Activated naive CD8-positive, alpha-beta T cell (primary cell): ENCODE measurements at regions not wholly inside any gene's neighbourhood (a gene's known extent, or its start where the extent isn't known, plus 50 kb on each side); places are given as distances from the start of the nearest gene placed in this dataset.
"Not testable (repeated sequence)": the region's sequence is repeated elsewhere in the genome, so short reads cannot be mapped to it uniquely, and the experiment has no call there.

Experiments used
- H3K27ac Mint-ChIP-seq: one replicate; pipeline ENCODE4 v1.8.0; 2021; ENCODE audit warnings: mixed read lengths
- H3K27me3 Mint-ChIP-seq: one replicate; pipeline ENCODE4 v1.8.0; 2021; ENCODE audit warnings: mixed read lengths
- H3K36me3 Mint-ChIP-seq: one replicate; pipeline ENCODE4 v1.8.0; 2021; ENCODE audit warnings: mixed read lengths
- H3K4me1 Mint-ChIP-seq: one replicate; pipeline ENCODE4 v1.8.0; 2021; ENCODE audit warnings: low read depth, mixed read lengths
- H3K4me3 Mint-ChIP-seq: one replicate; pipeline ENCODE4 v1.8.0; 2021; ENCODE audit warnings: mild to moderate bottlenecking, mixed read lengths
- H3K9me3 Mint-ChIP-seq: one replicate; pipeline ENCODE4 v1.8.0; 2021; ENCODE audit warnings: low read depth, mixed read lengths

DNA sequence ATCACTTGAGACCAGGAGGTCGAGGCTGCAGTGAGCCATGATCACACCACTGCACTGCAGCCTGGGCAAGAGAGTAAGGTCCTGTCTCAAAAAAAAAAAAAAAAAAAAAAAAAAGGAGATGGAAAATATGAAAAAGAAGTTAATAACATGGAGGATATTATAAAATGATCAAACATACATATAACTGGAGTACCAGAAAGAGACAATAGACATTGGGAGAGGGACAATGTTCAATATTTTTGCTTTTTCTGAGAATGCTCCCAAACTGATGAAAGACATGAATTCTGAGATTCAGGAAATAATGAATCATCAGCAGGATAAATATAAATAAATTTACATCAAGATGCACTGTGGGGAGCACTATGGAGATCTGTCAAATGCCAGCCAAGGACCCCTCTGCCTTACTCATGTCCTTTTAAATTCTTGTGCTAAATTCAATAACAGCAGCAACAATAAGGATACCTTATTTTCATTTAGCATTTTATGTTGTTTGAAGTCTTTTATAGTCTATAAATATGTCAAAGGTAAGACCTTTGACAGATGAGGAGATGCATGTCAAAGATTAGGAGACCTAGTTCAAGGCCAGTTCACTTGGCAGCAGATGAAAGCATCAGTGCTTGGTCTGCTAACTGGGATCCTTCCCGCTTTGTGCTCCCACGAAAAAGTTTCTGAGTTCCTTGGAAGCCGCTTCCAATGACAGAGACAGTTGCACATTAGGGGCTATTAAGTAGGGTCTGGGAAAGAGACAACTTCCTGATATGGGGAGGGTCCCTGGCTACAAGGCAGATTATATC, 97.7 kb downstream of the TLR5 start:
- peaks cover 4% of the 10 kb centered on the region for H3K9me3 Mint-ChIP-seq
- H3K4me1 Mint-ChIP-seq, result no peaks in the 10 kb centered on the region
- H3K36me3 Mint-ChIP-seq, result no peaks in the 10 kb centered on the region
- H3K4me3 Mint-ChIP-seq, result no peak overlapping the region
- H3K27ac Mint-ChIP-seq, result no peak overlapping the region
- peaks cover 1% of the 10 kb centered on the region for H3K27me3 Mint-ChIP-seq

DNA sequence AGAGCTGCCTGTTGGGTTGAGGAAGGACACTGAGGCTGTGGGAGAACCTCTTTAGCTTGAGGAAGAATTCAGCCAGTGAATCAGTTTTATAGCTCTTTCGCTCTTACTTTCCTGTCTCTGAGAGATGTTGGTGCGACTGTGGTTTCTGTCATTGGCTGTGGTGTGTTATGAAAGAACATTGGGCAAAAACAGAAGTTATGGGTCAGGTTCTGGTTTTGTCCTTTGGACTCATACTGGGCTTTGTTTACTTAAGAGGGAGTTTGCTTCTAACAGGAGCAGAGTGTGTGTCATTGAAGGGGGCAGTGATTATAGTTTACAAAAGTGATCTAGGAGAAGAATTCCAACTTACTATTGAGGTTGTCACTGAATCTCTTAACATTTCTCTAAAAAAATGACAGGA, 97.0 kb downstream of the TLR5 start:
- Mint-ChIP-seq H3K9me3 (peaks cover 4% of the 10 kb centered on the region), H3K27ac (no peak overlapping the region), H3K4me3 (no peak overlapping the region), H3K36me3 (no peaks in the 10 kb centered on the region), H3K27me3 (peaks cover 1% of the 10 kb centered on the region), H3K4me1 (no peaks in the 10 kb centered on the region)

DNA sequence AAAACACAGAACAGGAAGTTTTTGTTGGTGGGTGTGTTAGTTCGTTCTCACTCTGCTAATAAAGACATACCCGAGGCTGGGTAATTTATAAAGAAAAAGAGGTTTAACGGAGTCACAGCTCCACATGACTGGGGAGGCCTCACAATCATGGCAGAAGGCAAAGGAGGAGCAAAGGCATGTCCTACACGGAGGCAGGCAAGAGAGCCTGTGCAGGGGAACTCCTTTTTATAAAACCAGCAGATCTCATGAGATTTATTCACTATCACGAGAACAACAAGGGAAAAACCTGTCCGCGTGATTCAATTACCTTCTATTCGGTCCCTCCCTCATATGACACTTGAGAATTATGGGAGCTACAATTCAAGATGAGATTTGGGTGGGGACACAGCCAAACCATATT, 96.6 kb downstream of the TLR5 start:
- not testable (repeated sequence) for H3K27ac Mint-ChIP-seq

DNA sequence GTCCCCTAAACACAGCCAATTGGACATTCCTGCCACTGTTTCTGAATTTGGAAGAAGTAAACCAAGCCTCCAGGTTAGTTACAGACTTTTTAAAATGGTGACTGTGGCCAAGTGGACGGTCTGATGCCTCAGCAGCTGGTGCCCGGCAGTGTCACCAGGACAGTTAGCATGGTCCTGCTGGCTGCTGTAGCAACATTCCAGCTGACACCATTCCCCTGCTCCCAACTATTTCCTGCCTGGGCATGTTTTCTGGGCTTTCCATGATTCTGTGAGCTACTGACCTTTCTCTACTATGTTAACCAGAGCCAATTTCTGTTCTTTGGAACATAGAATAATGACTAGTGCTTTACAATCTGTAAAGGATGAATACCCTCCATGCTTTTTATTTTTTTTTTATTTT, 95.0 kb downstream of the TLR5 start:
- peaks cover 1% of the 10 kb centered on the region for H3K27me3 Mint-ChIP-seq
- H3K27ac Mint-ChIP-seq, result no peak overlapping the region
- peaks cover 4% of the 10 kb centered on the region for H3K9me3 Mint-ChIP-seq
- no peak overlapping the region for H3K4me3 Mint-ChIP-seq
- H3K36me3 Mint-ChIP-seq, result no peaks in the 10 kb centered on the region
- H3K4me1 Mint-ChIP-seq, result no peaks in the 10 kb centered on the region

More for the DNA sequence above, 96.6 kb downstream of the TLR5 start:
- H3K4me1 Mint-ChIP-seq, H3K27me3 Mint-ChIP-seq, H3K4me3 Mint-ChIP-seq, H3K9me3 Mint-ChIP-seq, H3K36me3 Mint-ChIP-seq: not testable (repeated sequence)

DNA sequence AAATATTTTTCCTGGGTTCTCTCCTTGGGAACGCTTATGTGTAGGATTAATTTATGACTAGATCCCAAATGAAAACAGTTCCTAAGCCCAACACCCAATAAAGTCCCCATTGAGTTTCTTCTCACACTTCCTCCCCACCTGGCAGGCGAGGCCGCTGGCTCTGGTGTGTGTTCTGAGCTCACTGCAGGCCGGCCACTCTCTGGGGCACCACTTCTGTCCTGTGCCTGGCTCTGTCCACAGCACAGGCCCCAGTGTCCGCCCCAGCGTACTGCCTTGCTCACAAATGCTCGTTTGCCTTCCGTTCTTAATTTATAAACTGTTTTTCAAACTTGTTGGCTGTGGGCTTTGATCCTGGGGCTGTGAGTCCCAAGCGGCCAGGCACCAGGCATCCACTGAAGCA, 90.6 kb downstream of the TLR5 start:
- no peak overlapping the region for H3K27ac Mint-ChIP-seq
- no peak overlapping the region for H3K4me3 Mint-ChIP-seq
- no peaks in the 10 kb centered on the region for H3K9me3 Mint-ChIP-seq
- H3K36me3 Mint-ChIP-seq, result no peaks in the 10 kb centered on the region
- no peaks in the 10 kb centered on the region for H3K4me1 Mint-ChIP-seq
- H3K27me3 Mint-ChIP-seq, result no peaks in the 10 kb centered on the region

DNA sequence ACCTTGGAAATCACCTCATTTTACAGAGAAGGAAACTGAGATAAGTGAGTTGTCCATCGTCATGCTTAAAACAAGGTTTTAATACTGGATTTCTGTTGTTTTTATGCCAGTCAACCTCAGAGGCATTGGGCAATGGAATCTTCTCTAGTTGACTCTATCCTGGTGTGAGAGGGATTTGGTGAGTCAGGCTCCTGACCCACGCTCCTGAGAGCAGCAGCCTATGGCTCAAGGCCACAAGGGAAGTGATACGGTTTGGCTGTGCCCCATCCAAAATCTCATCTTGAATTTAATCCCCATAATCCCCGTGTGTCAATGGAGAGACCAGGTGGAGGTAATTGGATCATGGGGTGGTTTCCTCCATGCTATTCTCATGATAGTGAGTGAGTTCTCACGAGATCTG, 90.1 kb downstream of the TLR5 start:
- no peaks in the 10 kb centered on the region for H3K4me1 Mint-ChIP-seq

DNA sequence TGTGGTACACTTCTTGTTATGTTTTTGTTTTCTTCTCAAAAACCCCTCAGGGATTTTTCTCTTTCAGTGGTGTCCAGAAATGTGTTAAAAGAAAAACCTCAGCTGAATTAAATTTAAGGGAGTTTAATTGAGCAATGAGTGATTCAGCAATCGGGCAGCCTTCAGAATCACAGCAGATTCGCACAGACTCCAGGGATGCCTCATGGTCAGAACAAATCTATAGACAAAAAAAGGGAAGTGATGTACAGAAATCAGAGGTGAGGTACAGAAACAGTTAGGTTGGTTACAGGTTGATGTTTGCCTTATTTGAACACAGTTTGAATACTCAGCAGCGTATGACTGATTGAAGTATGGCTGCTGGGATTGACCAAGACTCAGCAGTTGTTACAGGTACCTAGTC, 86.2 kb downstream of the TLR5 start:
- Mint-ChIP-seq H3K9me3 (no peaks in the 10 kb centered on the region), H3K27ac (no peak overlapping the region), H3K36me3 (no peaks in the 10 kb centered on the region), H3K4me1 (no peaks in the 10 kb centered on the region), H3K4me3 (no peak overlapping the region), H3K27me3 (no peaks in the 10 kb centered on the region)

More for the DNA sequence above, 90.1 kb downstream of the TLR5 start:
- Mint-ChIP-seq H3K9me3 (no peaks in the 10 kb centered on the region), H3K27me3 (no peaks in the 10 kb centered on the region), H3K36me3 (no peaks in the 10 kb centered on the region), H3K27ac (no peak overlapping the region), H3K4me3 (no peak overlapping the region)

DNA sequence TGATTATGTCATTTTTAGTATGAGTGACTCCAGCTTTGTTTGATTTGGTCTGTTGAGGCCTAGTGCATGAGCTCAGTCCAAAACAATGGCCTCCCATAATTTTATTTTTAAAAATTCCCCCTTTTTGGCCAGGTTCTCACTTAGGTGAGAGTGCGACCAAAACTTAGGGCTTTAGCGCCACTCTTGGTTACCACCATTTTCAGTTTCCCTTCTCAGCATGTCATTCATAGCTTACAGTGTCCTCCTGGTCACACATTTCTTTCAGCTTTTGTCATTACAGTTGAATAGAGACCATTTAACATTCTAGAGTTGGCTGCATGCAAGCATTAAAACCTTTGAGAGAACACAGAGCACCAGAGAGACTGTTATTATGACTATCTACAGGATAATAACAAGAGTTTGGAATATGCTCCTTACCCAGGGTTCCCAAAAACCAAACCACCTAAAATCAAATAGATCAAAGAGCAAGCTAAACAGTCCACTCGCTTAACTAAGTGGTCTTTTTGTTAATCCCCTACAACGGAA, 85.4 kb downstream of the TLR5 start:
- Mint-ChIP-seq H3K27me3 (no peaks in the 10 kb centered on the region), H3K4me3 (no peak overlapping the region), H3K4me1 (no peaks in the 10 kb centered on the region), H3K27ac (no peak overlapping the region), H3K9me3 (no peaks in the 10 kb centered on the region), H3K36me3 (no peaks in the 10 kb centered on the region)
